Endothelial cell (in vitro differentiated cells): ENCODE measurements at regions not wholly inside any gene's neighbourhood (a gene's known extent, or its start where the extent isn't known, plus 50 kb on each side); places are given as distances from the start of the nearest gene placed in this dataset.

Source experiments
- DNase-seq: peaks from one replicate; pipeline ENCODE4 v3.0.0; 2021; ENCODE audit warnings: low spot score
- H3K27ac Mint-ChIP-seq: one replicate; pipeline ENCODE4 v1.8.0; 2021; ENCODE audit warnings: mixed read lengths, inconsistent platforms; ENCODE audit not compliant: unreplicated experiment
- H3K27me3 Mint-ChIP-seq: one replicate; pipeline ENCODE4 v1.8.0; 2021; ENCODE audit warnings: mild to moderate bottlenecking, moderate library complexity, mixed read lengths, inconsistent platforms; ENCODE audit not compliant: unreplicated experiment
- H3K36me3 Mint-ChIP-seq: one replicate; pipeline ENCODE4 v1.8.0; 2021; ENCODE audit warnings: mild to moderate bottlenecking, low read depth, mixed read lengths, inconsistent platforms; ENCODE audit not compliant: unreplicated experiment
- H3K4me1 Mint-ChIP-seq: one replicate; pipeline ENCODE4 v1.8.0; 2021; ENCODE audit warnings: mild to moderate bottlenecking, mixed read lengths, inconsistent platforms; ENCODE audit not compliant: unreplicated experiment
- H3K4me3 Mint-ChIP-seq: one replicate; pipeline ENCODE4 v1.8.0; 2021; ENCODE audit warnings: mild to moderate bottlenecking, mixed read lengths, inconsistent platforms; ENCODE audit not compliant: unreplicated experiment
- H3K9me3 Mint-ChIP-seq: one replicate; pipeline ENCODE4 v1.8.0; 2021; ENCODE audit warnings: mixed read lengths, inconsistent platforms; ENCODE audit not compliant: unreplicated experiment
- TF ChIP-seq, protein P1 (sequence below): fragments of 200-600 bp; sonication (generic); IDR thresholded peaks from one replicate; pipeline ENCODE4 v1.5.0; 2021; ENCODE audit warnings: antibody characterized with exemption; ENCODE audit not compliant: unreplicated experiment

DNA sequence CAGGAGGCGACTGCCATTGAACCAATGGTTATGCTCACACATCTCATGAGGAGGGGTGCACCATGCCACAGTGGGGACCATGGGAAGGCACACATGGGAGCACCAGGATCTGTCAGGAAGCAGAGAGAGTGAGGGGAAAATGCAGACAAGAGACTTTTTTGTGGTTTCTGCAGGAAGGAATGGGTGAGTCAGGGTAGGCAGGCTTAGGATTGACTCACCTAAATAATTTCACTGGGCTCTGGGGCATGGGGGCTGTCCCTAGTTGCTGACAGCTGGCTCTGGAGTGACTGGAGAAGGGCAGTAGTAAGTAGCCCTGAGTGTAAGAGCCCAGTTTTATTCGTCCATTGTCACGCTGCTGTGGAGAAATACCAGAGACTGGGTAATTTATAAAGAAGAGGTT, 202.4 kb downstream of the AXIN2 start:
- no peak for DNase-seq
- Mint-ChIP-seq H3K27ac (no peak overlapping the region), H3K36me3 (no peaks in the 10 kb centered on the region), H3K4me3 (no peak overlapping the region), H3K4me1 (peaks cover 6% of the 10 kb centered on the region), H3K27me3 (peaks cover 2% of the 10 kb centered on the region), H3K9me3 (no peaks in the 10 kb centered on the region)
- TF ChIP-seq, protein P1, sequence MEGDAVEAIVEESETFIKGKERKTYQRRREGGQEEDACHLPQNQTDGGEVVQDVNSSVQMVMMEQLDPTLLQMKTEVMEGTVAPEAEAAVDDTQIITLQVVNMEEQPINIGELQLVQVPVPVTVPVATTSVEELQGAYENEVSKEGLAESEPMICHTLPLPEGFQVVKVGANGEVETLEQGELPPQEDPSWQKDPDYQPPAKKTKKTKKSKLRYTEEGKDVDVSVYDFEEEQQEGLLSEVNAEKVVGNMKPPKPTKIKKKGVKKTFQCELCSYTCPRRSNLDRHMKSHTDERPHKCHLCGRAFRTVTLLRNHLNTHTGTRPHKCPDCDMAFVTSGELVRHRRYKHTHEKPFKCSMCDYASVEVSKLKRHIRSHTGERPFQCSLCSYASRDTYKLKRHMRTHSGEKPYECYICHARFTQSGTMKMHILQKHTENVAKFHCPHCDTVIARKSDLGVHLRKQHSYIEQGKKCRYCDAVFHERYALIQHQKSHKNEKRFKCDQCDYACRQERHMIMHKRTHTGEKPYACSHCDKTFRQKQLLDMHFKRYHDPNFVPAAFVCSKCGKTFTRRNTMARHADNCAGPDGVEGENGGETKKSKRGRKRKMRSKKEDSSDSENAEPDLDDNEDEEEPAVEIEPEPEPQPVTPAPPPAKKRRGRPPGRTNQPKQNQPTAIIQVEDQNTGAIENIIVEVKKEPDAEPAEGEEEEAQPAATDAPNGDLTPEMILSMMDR, result no peak

- Mint-ChIP-seq H3K4me1 (peaks cover 6% of the 10 kb centered on the region), H3K4me3 (no peak overlapping the region)
- no peak for DNase-seq
These were observed 204.9 kb downstream of the AXIN2 start for GRCh38 chr17:65356536-65356935.

DNA sequence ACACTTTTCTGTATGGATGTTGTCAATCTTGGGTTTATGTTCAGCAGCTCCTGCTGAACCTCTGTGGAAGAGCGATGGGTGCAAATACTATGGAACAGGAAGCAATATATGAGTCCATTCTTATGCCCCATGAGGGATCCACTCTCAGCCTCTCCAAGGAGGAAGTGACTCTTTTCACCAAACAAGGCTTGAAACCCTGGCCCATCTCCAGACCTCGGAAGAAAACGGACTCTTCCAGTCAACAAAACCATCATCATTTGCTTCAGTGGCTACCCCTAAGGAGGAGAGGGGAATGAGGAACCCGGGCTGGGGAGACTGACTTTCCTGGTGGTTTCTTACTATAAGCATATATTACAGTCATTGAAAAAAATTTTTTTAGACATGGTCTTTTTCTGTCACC, 206.2 kb downstream of the AXIN2 start:
- TF ChIP-seq, protein P1, result no peak
- no peak for DNase-seq
- H3K4me3 Mint-ChIP-seq, result no peak overlapping the region
- H3K9me3 Mint-ChIP-seq, result no peaks in the 10 kb centered on the region
- no peak overlapping the region for H3K27ac Mint-ChIP-seq
- peaks cover 2% of the 10 kb centered on the region for H3K27me3 Mint-ChIP-seq
- no peaks in the 10 kb centered on the region for H3K36me3 Mint-ChIP-seq
- H3K4me1 Mint-ChIP-seq, result peaks cover 6% of the 10 kb centered on the region

More at GRCh38 chr17:65356536-65356935, 204.9 kb downstream of the AXIN2 start:
- Mint-ChIP-seq H3K27ac (no peak overlapping the region), H3K9me3 (no peaks in the 10 kb centered on the region), H3K27me3 (peaks cover 2% of the 10 kb centered on the region), H3K36me3 (no peaks in the 10 kb centered on the region)
- TF ChIP-seq, protein P1, result no peak

DNA sequence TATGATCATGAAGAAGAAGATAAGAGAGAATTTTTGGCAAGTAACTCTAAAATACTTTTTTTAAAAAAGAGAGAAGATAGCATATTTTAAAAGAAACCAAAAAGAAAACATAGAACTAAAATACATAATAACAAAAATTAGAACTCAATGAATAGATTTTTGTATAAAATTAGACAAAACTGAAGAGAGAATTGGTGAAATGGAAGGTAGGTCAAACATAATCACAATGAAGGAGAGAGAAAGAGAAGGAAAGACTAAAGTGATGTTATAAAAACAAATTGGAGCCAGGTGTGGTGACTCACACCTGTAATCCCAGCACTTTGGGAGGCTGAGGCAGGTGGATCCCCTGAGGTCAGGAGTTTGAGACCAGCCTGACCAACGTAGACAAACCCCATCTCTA, 211.5 kb downstream of the AXIN2 start:
- H3K4me3 Mint-ChIP-seq, result no peak overlapping the region
- peaks cover 5% of the 10 kb centered on the region for H3K27me3 Mint-ChIP-seq
- TF ChIP-seq, protein P1, result no peak
- H3K36me3 Mint-ChIP-seq, result no peaks in the 10 kb centered on the region
- no peaks in the 10 kb centered on the region for H3K4me1 Mint-ChIP-seq
- no peak overlapping the region for H3K27ac Mint-ChIP-seq
- no peak for DNase-seq
- H3K9me3 Mint-ChIP-seq, result no peaks in the 10 kb centered on the region

- Mint-ChIP-seq H3K9me3 (no peaks in the 10 kb centered on the region), H3K4me3 (no peak overlapping the region), H3K27me3 (peaks cover 7% of the 10 kb centered on the region), H3K4me1 (no peaks in the 10 kb centered on the region), H3K27ac (no peak overlapping the region), H3K36me3 (no peaks in the 10 kb centered on the region)
- DNase-seq, result no peak
- TF ChIP-seq, protein P1, result no peak
These were observed 209.0 kb downstream of the RGS9 start for GRCh38 chr17:65346166-65346565.
